H1 (cell line): ENCODE measurements at regions not wholly inside any gene's neighbourhood (a gene's known extent, or its start where the extent isn't known, plus 50 kb on each side); places are given as distances from the start of the nearest gene placed in this dataset.

Experiments
- CTCF ChIA-PET: fragments of 300-600 bp; sonication (Branson Sonifier 250); formaldehyde crosslinking; loops from one replicate; lab custom pipeline; 2021; ENCODE audit not compliant: partially characterized antibody; lab: Charles Lee
- POLR2A ChIA-PET: fragments of 300-600 bp; sonication (Branson Sonifier 250); formaldehyde crosslinking; loops from one replicate; lab custom pipeline; 2021; ENCODE audit warnings: inconsistent platforms; ENCODE audit not compliant: partially characterized antibody; lab: Charles Lee
- DNase-seq, 2 experiments: peaks; one replicate each; pipeline versions ENCODE4 v3.0.0 to v3.0.0-alpha.2; 2010 to 2022; ENCODE audit warnings: low spot score in 2 of 2, low read depth in 1 of 2, mixed read lengths in 1 of 2
- FAIRE-seq: peaks from 2 replicates; lab custom pipeline; 2011; peaks lifted over from hg19 to GRCh38; lab: Jason Lieb, UNC
- H2AFZ ChIP-seq: 2 replicates; pipeline ENCODE4 v1.8.1; 2012; ENCODE audit warnings: low read length, inconsistent platforms
- H2AK5ac ChIP-seq: 2 replicates; pipeline ENCODE4 v1.6.1; 2013; ENCODE audit warnings: low read depth, low read length
- H2BK120ac ChIP-seq: replicated peaks from 2 replicates; pipeline ENCODE3; 2013; ENCODE audit warnings: low read depth, low read length, inconsistent platforms
- H2BK12ac ChIP-seq: 2 replicates; pipeline ENCODE4 v1.6.1; 2013; ENCODE audit warnings: low read depth, low read length
- H2BK15ac ChIP-seq: 2 replicates; pipeline ENCODE4 v1.6.1; 2013; ENCODE audit warnings: low read length
- H2BK20ac ChIP-seq: 2 replicates; pipeline ENCODE4 v1.6.1; 2013; ENCODE audit warnings: low read length
- H2BK5ac ChIP-seq: 2 replicates; pipeline ENCODE4 v1.6.1; 2013; ENCODE audit warnings: low read depth, low read length
- H3K14ac ChIP-seq: 2 replicates; pipeline ENCODE4 v1.6.1; 2013; ENCODE audit warnings: inconsistent platforms; ENCODE audit not compliant: insufficient read length
- H3K18ac ChIP-seq: 2 replicates; pipeline ENCODE4 v1.6.1; 2013; ENCODE audit warnings: low read length; ENCODE audit errors: extremely low read depth
- H3K23ac ChIP-seq: 2 replicates; pipeline ENCODE4 v1.6.1; 2013; ENCODE audit warnings: inconsistent platforms; ENCODE audit not compliant: insufficient read length
- H3K23me2 ChIP-seq: 2 replicates; pipeline ENCODE4 v1.6.1; 2013; ENCODE audit warnings: low read depth, low read length
- H3K27ac ChIP-seq: 2 replicates; pipeline ENCODE4 v1.6.1; 2011; ENCODE audit warnings: low read depth, low read length, inconsistent platforms
- H3K27me3 ChIP-seq, 4 experiments: replicated peaks in 1 of 4; 1 replicate in 1 of 4; 2 replicates in 3 of 4; pipeline versions ENCODE4 v1.6.1 to v1.8.1; 2011 to 2013; ENCODE audit warnings: low read length in 3 of 4, mild to moderate bottlenecking in 3 of 4, inconsistent platforms in 2 of 4, mixed read lengths in 2 of 4, moderate library complexity in 1 of 4; ENCODE audit not compliant: control insufficient read depth in 3 of 4, insufficient read depth in 3 of 4; ENCODE audit errors: extremely low read depth in 1 of 4
- H3K36me3 ChIP-seq, 4 experiments: 2 replicates each; pipeline versions ENCODE4 v1.6.1 to v1.8.1; 2011 to 2013; ENCODE audit warnings: mild to moderate bottlenecking in 4 of 4, low read length in 3 of 4, moderate library complexity in 2 of 4, control low read depth in 1 of 4, inconsistent platforms in 1 of 4; ENCODE audit not compliant: insufficient read depth in 4 of 4, control insufficient read depth in 2 of 4
- H3K4ac ChIP-seq: replicated peaks from 2 replicates; pipeline ENCODE3; 2013; ENCODE audit warnings: low read length, low read depth, mixed read lengths, inconsistent platforms; ENCODE audit not compliant: insufficient read length
- H3K4me1 ChIP-seq, 4 experiments: replicated peaks in 1 of 4; 1 replicate in 1 of 4; 2 replicates in 3 of 4; pipeline versions ENCODE4 v1.6.1 to v1.8.1; 2011 to 2013; ENCODE audit warnings: low read length in 3 of 4, inconsistent platforms in 2 of 4, mixed read lengths in 1 of 4; ENCODE audit not compliant: insufficient read depth in 4 of 4, control insufficient read depth in 3 of 4
- H3K4me2 ChIP-seq, 2 experiments: 2 replicates each; pipeline versions ENCODE4 v1.6.1 to v1.8.1; 2011 to 2013; ENCODE audit warnings: low read depth in 2 of 2, low read length in 2 of 2, control low read depth in 1 of 2, inconsistent platforms in 1 of 2, mild to moderate bottlenecking in 1 of 2; ENCODE audit not compliant: insufficient read depth in 1 of 2
- H3K4me3 ChIP-seq, 4 experiments: fragments of 200-600, 300-600 bp in 1 of 4; sonication (generic), shearing (Covaris generic), sonication (Bioruptor Twin) in 1 of 4; 2 replicates each; pipeline versions ENCODE4 v1.5.1 to v1.8.1; 2011 to 2016; ENCODE audit warnings: low read length in 4 of 4, low read depth in 3 of 4, control low read depth in 2 of 4, inconsistent platforms in 2 of 4, mild to moderate bottlenecking in 2 of 4, mixed read lengths in 1 of 4, moderate library complexity in 1 of 4; ENCODE audit not compliant: insufficient read depth in 2 of 4; ENCODE audit errors: extremely low read depth in 1 of 4
- H3K56ac ChIP-seq: replicated peaks from 2 replicates; pipeline ENCODE3; 2013; ENCODE audit warnings: low read depth, mild to moderate bottlenecking, mixed read lengths, low read length, inconsistent platforms; ENCODE audit not compliant: insufficient read length
- H3K79me1 ChIP-seq: 2 replicates; pipeline ENCODE4 v1.6.1; 2013; ENCODE audit warnings: low read depth, low read length, control low read depth
- H3K79me2 ChIP-seq, 2 experiments: 2 replicates each; pipeline versions ENCODE4 v1.6.1 to v1.8.1; 2012 to 2013; ENCODE audit warnings: low read length in 2 of 2, mild to moderate bottlenecking in 2 of 2, inconsistent platforms in 1 of 2; ENCODE audit not compliant: insufficient read depth in 2 of 2, control insufficient read depth in 1 of 2
- H3K9ac ChIP-seq, 4 experiments: replicated peaks in 1 of 4; 1 replicate in 1 of 4; 2 replicates in 3 of 4; pipeline versions ENCODE4 v1.6.1 to v1.8.1; 2011 to 2013; ENCODE audit warnings: low read depth in 3 of 4, low read length in 3 of 4, control low read depth in 2 of 4, mild to moderate bottlenecking in 2 of 4, moderate library complexity in 2 of 4, inconsistent platforms in 1 of 4; ENCODE audit errors: extremely low read depth in 1 of 4
- H3K9me3 ChIP-seq, 2 experiments: 2 replicates each; pipeline versions ENCODE4 v1.6.1 to v1.8.1; 2012 to 2013; ENCODE audit warnings: mild to moderate bottlenecking in 2 of 2, moderate library complexity in 2 of 2, control low read depth in 1 of 2, inconsistent platforms in 1 of 2, low read depth in 1 of 2, low read length in 1 of 2, mixed read lengths in 1 of 2; ENCODE audit not compliant: insufficient read depth in 2 of 2
- H4K20me1 ChIP-seq, 2 experiments: replicated peaks in 1 of 2; 2 replicates each; pipeline versions ENCODE3 to v1.8.1; 2011 to 2013; ENCODE audit warnings: inconsistent platforms in 2 of 2, low read length in 2 of 2, mild to moderate bottlenecking in 1 of 2; ENCODE audit not compliant: insufficient read depth in 2 of 2, control insufficient read depth in 1 of 2
- H4K5ac ChIP-seq: 2 replicates; pipeline ENCODE4 v1.6.1; 2013; ENCODE audit warnings: low read length, low read depth, mixed read lengths, inconsistent platforms; ENCODE audit not compliant: insufficient read length
- H4K8ac ChIP-seq: 2 replicates; pipeline ENCODE4 v1.8.0; 2013; ENCODE audit warnings: mild to moderate bottlenecking, moderate library complexity, low read length, inconsistent platforms; ENCODE audit not compliant: insufficient read depth; ENCODE audit errors: extremely low read depth
- H4K91ac ChIP-seq: replicated peaks from 2 replicates; pipeline ENCODE3; 2013; ENCODE audit warnings: low read length, mixed read lengths, inconsistent platforms; ENCODE audit not compliant: insufficient read length
- CBX5 ChIP-seq: fragments of 300-800, 300-1000 bp; sonication (generic); IDR thresholded peaks from 2 replicates; pipeline ENCODE4 v1.7.1; 2016; ENCODE audit warnings: antibody characterized with exemption, low read length, low read depth
- NRF1 ChIP-seq: IDR thresholded peaks from 2 replicates; pipeline ENCODE4 v1.6.1; 2011; ENCODE audit warnings: mild to moderate bottlenecking, low read depth, low read length, improper control_type of control experiment
- POU5F1 ChIP-seq: IDR thresholded peaks from 2 replicates; pipeline ENCODE4 v1.6.1; 2011; ENCODE audit warnings: low read depth, mild to moderate bottlenecking, low read length, moderate library complexity
- RAD21 ChIP-seq, 2 experiments: IDR thresholded peaks in 1 of 2; conservative IDR thresholded peaks in 1 of 2; 2 replicates each; pipeline ENCODE4 v1.6.1; 2011; ENCODE audit warnings: low read depth in 2 of 2, low read length in 2 of 2, improper control_type of control experiment in 1 of 2, inconsistent platforms in 1 of 2, mild to moderate bottlenecking in 1 of 2, moderate library complexity in 1 of 2
- SP2 ChIP-seq: IDR thresholded peaks from 2 replicates; pipeline ENCODE4 v1.6.1; 2012; ENCODE audit warnings: mild to moderate bottlenecking, low read length, inconsistent platforms
- SP4 ChIP-seq: IDR thresholded peaks from 2 replicates; pipeline ENCODE4 v1.6.1; 2012; ENCODE audit warnings: low read length, inconsistent platforms
- SRF ChIP-seq: IDR thresholded peaks from 2 replicates; pipeline ENCODE4 v1.6.1; 2011; ENCODE audit warnings: mild to moderate bottlenecking, low read depth, low read length, moderate library complexity
- YY1 ChIP-seq: IDR thresholded peaks from 2 replicates; pipeline ENCODE4 v1.6.1; 2011; ENCODE audit warnings: low read depth, mild to moderate bottlenecking, low read length
- WGBS, 2 experiments: shearing (Covaris generic) in 1 of 2; methylation state at CpG; one replicate each; pipeline versions ENCODE4 v1.1.6 to v1.1.7; 2013 to 2015; ENCODE audit warnings: low lambda C conversion rate in 2 of 2, mixed read lengths in 2 of 2, inconsistent platforms in 1 of 2, low coverage in 1 of 2, missing lambda C conversion rate in 1 of 2; ENCODE audit not compliant: insufficient replicate concordance in 2 of 2, insufficient coverage in 1 of 2, insufficient read length in 1 of 2; ENCODE audit errors: extremely low coverage in 1 of 2, missing lambda C conversion rate in 1 of 2; 5-methylcytosine and 5-hydroxymethylcytosine counted together
- TF ChIP-seq, protein P1 (sequence below), 3 experiments: IDR thresholded peaks; 1 replicate in 2 of 3; 2 replicates in 1 of 3; pipeline versions ENCODE4 v1.5.1 to v1.6.1; 2011; ENCODE audit warnings: low read length in 3 of 3, mild to moderate bottlenecking in 3 of 3, inconsistent platforms in 2 of 3, low read depth in 1 of 3, moderate library complexity in 1 of 3; ENCODE audit not compliant: insufficient read depth in 1 of 3; ENCODE audit errors: control extremely low read depth in 1 of 3

- no peak overlapping the region for H3K23ac ChIP-seq
- CTCF ChIA-PET: interaction anchor here (0.6 to 5.0 kb wide), 2 partner anchors 12 to 1105 kb away, joined by 3 to 34 read pairs; no protein-coding TSS in a partner anchor
- H3K36me3 ChIP-seq: no peaks in the 10 kb centered on the region
- H3K9me3 ChIP-seq: no peaks in the 10 kb centered on the region
- no peak overlapping the region for H2BK5ac ChIP-seq
- no peaks in the 10 kb centered on the region for H4K20me1 ChIP-seq
- H3K23me2 ChIP-seq: no peaks in the 10 kb centered on the region
- H4K8ac ChIP-seq: no peak overlapping the region
- no peaks in the 10 kb centered on the region for H3K79me2 ChIP-seq
- no peak overlapping the region for H2BK15ac ChIP-seq
- peak in 1 of 2 experiments; percentile 54 for DNase-seq
- H3K18ac ChIP-seq: no peak overlapping the region
- no peak overlapping the region for H3K14ac ChIP-seq
- no peak overlapping the region for H3K27ac ChIP-seq
- no peak overlapping the region for H3K9ac ChIP-seq
- H2BK20ac ChIP-seq: no peak overlapping the region
- H3K56ac ChIP-seq: no peak overlapping the region
- TF ChIP-seq SP4 (no peak), CBX5 (no peak), YY1 (peak; percentile 70; the same call in 1 of the 2 replicates), NRF1 (no peak), SP2 (no peak), POU5F1 (no peak), SRF (no peak), RAD21 (IDR thresholded peaks at IDR 0.05 in 1 of 2, conservative IDR thresholded peaks at IDR 0.05 in 1 of 2; ENCODE audit: low read depth in 2 of 2, low read length in 2 of 2) (peak; percentile 49 to 59)
- TF ChIP-seq, protein P1, sequence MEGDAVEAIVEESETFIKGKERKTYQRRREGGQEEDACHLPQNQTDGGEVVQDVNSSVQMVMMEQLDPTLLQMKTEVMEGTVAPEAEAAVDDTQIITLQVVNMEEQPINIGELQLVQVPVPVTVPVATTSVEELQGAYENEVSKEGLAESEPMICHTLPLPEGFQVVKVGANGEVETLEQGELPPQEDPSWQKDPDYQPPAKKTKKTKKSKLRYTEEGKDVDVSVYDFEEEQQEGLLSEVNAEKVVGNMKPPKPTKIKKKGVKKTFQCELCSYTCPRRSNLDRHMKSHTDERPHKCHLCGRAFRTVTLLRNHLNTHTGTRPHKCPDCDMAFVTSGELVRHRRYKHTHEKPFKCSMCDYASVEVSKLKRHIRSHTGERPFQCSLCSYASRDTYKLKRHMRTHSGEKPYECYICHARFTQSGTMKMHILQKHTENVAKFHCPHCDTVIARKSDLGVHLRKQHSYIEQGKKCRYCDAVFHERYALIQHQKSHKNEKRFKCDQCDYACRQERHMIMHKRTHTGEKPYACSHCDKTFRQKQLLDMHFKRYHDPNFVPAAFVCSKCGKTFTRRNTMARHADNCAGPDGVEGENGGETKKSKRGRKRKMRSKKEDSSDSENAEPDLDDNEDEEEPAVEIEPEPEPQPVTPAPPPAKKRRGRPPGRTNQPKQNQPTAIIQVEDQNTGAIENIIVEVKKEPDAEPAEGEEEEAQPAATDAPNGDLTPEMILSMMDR (IDR thresholded peaks at IDR 0.05; ENCODE audit: control extremely low read depth in 1 of 3, insufficient read depth in 1 of 3, low read depth in 1 of 3, low read length in 3 of 3): peak; percentile 48 to 68 (median 67)
- TF ChIP-seq, all 59 proteins: peak for 3
- Histone ChIP-seq H2BK120ac (no peak overlapping the region), H3K4ac (no peak overlapping the region), H3K79me1 (no peaks in the 10 kb centered on the region), H2AFZ (no peak overlapping the region; the same call in 1 of the 2 replicates), H4K91ac (peak overlapping the region; percentile 70), H2BK12ac (peak overlapping the region; percentile 50; the same call in 1 of the 2 replicates), H3K27me3 (no peaks in the 10 kb centered on the region), H2AK5ac (no peak overlapping the region), H3K4me2 (no peak overlapping the region), H3K4me3 (no peak overlapping the region), H3K4me1 (no peaks in the 10 kb centered on the region), H4K5ac (no peak overlapping the region)
- POLR2A ChIA-PET: no interaction called here
- WGBS, 2 experiments: 91% methylated on average over 7 of the region's 7 CpGs; no CpG with 5 or more reads in 1 of the 2 experiments
- FAIRE-seq: no peak
These were observed 110.1 kb downstream of the OSTF1 start for GRCh38 chr9:75198436-75198835.
